PC-3 (cell line): ENCODE measurements at regions not wholly inside any gene's neighbourhood (a gene's known extent, or its start where the extent isn't known, plus 50 kb on each side); places are given as distances from the start of the nearest gene placed in this dataset.

Source experiments
- ATAC-seq: fragments of 200-7000 bp; cut with Tn5 transposase; 2 replicates; pipeline ENCODE4 v1.9.1; 2020; ENCODE audit warnings: mild to moderate bottlenecking, moderate library complexity
- BruUV-seq: library from RNA; stranded (reverse); fragments of 400-500 nt; replicated peaks from 2 replicates; lab custom pipeline; 2021; lab: Mats Ljungman, UMichigan
- CTCF ChIA-PET: fragments of 300-600 bp; sonication (Branson Sonifier 250); formaldehyde crosslinking; loops from one replicate; lab custom pipeline; 2022; ENCODE audit warnings: antibody characterized with exemption; lab: Charles Lee
- POLR2A ChIA-PET: fragments of 300-600 bp; sonication (Branson Sonifier 250); formaldehyde crosslinking; loops from one replicate; lab custom pipeline; 2022; ENCODE audit warnings: antibody characterized with exemption; ENCODE audit not compliant: unreplicated experiment; lab: Charles Lee
- DNase-seq: peaks from one replicate; pipeline ENCODE4 v3.0.0-alpha.2; 2015
- H2AFZ ChIP-seq: fragments of 300-600 bp; sonication (generic); 2 replicates; pipeline ENCODE4 v1.6.0; 2016; ENCODE audit warnings: antibody characterized with exemption, low read length
- H3F3A ChIP-seq: fragments of 300-600 bp; sonication (generic); one replicate; pipeline ENCODE4 v1.6.0; 2017; ENCODE audit warnings: antibody characterized with exemption, low read length, control low read depth, mild to moderate bottlenecking; ENCODE audit not compliant: unreplicated experiment
- H3K27ac ChIP-seq: fragments of 300-600 bp; sonication (generic); 2 replicates; pipeline ENCODE4 v1.5.1; 2016; ENCODE audit warnings: mild to moderate bottlenecking, low read length
- H3K27me3 ChIP-seq: fragments of 300-600 bp; sonication (generic); 2 replicates; pipeline ENCODE4 v1.6.1; 2016; ENCODE audit warnings: low read length, mixed read lengths
- H3K36me3 ChIP-seq: fragments of 300-600 bp; sonication (generic); 2 replicates; pipeline ENCODE4 v1.6.1; 2016; ENCODE audit warnings: low read depth, mixed run types, low read length, mixed read lengths
- H3K4me1 ChIP-seq: fragments of 300-600 bp; sonication (generic); 2 replicates; pipeline ENCODE4 v1.5.1; 2016; ENCODE audit warnings: low read length; ENCODE audit not compliant: insufficient read depth
- H3K4me2 ChIP-seq: fragments of 300-600 bp; sonication (generic); 2 replicates; pipeline ENCODE4 v1.6.0; 2016; ENCODE audit warnings: low read length
- H3K4me3 ChIP-seq: fragments of 300-600 bp; sonication (generic); 2 replicates; pipeline ENCODE4 v1.5.1; 2016; ENCODE audit warnings: mild to moderate bottlenecking, low read length, mixed read lengths
- H3K79me2 ChIP-seq: fragments of 300-600 bp; sonication (generic); 2 replicates; pipeline ENCODE4 v1.6.1; 2017; ENCODE audit warnings: low read length, mixed read lengths
- H3K9ac ChIP-seq: fragments of 300-600 bp; sonication (generic); 2 replicates; pipeline ENCODE4 v1.6.0; 2016; ENCODE audit warnings: mild to moderate bottlenecking, low read length
- H3K9me2 ChIP-seq: fragments of 300-600 bp; sonication (generic); replicated peaks from 2 replicates; pipeline ENCODE4 v1.6.1; 2016; ENCODE audit warnings: mixed run types, low read length, mixed read lengths
- H3K9me3 ChIP-seq: fragments of 300-600 bp; sonication (generic); 2 replicates; pipeline ENCODE4 v1.6.1; 2016; ENCODE audit warnings: low read length, mixed read lengths
- H4K20me1 ChIP-seq: fragments of 300-600 bp; sonication (generic); 2 replicates; pipeline ENCODE4 v1.6.1; 2016; ENCODE audit warnings: low read length, mixed read lengths
- CTCF ChIP-seq: fragments of 300-600 bp; sonication (generic); conservative IDR thresholded peaks from 2 replicates; pipeline ENCODE4 v1.5.1; 2017; ENCODE audit warnings: antibody characterized with exemption, low read depth, mild to moderate bottlenecking, low read length
- EZH2 ChIP-seq: fragments of 300-600 bp; sonication (generic); IDR thresholded peaks from one replicate; pipeline ENCODE4 v1.6.1; 2017; ENCODE audit warnings: antibody characterized with exemption, mild to moderate bottlenecking, low read length; ENCODE audit not compliant: unreplicated experiment
- EZH2phosphoT487 ChIP-seq: fragments of 300-600 bp; sonication (generic); IDR thresholded peaks from 2 replicates; pipeline ENCODE4 v1.6.1; 2018; ENCODE audit warnings: mild to moderate bottlenecking, antibody characterized with exemption, low read length, borderline replicate concordance
- intact Hi-C: fragments of 100-400 bp; cut with micrococcal nuclease; formaldehyde crosslinking; loops from 2 replicates; pipeline ENCODE4 v1.9.0; 2023

DNA sequence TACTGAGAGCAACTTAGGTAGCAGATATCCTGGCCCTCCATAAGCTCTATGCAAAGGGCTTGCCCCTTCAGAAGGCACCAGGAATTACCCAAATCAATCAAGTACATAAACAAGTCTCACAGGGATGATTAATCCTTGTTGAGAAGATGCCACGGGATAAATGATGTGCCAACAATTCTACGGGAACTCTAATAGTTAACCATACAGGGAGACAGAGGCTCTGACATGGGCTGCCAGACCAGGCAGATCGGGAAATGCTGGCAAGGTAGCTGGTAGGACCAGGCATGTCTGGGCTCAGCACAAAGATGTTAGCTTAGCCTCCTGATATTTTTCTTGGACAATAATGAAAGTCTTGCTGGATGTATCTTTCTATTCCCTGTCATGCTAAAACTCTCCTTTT, 249.3 kb upstream of the THBS1 start:
- H3K4me3 ChIP-seq = no peak overlapping the region
- H3K36me3 ChIP-seq = no peaks in the 10 kb centered on the region
- no TSS peak for BruUV-seq
- H3K79me2 ChIP-seq = no peaks in the 10 kb centered on the region
- no peak overlapping the region for H3K9ac ChIP-seq
- H3K4me2 ChIP-seq = no peak overlapping the region
- ATAC-seq = no peak
- H2AFZ ChIP-seq = no peak overlapping the region
- no peaks in the 10 kb centered on the region for H3K9me2 ChIP-seq
- H4K20me1 ChIP-seq = no peaks in the 10 kb centered on the region
- H3K9me3 ChIP-seq = no peaks in the 10 kb centered on the region
- H3K27me3 ChIP-seq = no peaks in the 10 kb centered on the region
- ChIA-PET POLR2A (no interaction called here), CTCF (no interaction called here)
- H3F3A ChIP-seq = no peaks in the 10 kb centered on the region
- TF ChIP-seq EZH2phosphoT487 (no peak), EZH2 (no peak), CTCF (no peak)
- H3K27ac ChIP-seq = no peak overlapping the region
- H3K4me1 ChIP-seq = 0 out of 2 replicates have a peak, but pooled peaks cover 7% of the 10 kb centered on the region
- intact Hi-C loops = no loop called here
- DNase-seq = no peak

DNA sequence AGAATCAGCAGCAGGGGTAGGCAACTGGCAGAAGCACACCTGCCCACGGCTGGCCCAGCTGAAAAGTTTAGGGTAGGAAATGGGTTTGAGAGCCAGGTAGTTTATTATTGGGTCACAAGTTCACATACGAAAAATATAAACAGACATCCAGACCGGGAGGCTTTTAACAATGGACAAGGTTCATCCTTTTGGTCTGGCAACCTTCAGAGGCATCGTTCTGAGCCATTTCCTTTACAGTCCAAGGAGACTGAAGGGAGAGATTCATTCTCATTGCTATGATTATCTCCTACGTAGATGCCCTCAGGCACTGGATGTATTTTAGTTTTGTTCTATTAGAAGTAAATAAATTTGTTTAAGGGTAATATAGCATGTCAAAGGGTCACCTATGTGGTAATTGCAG, 248.0 kb upstream of the THBS1 start:
- CTCF ChIA-PET = no interaction called here
- Histone ChIP-seq H3F3A (no peaks in the 10 kb centered on the region), H3K27ac (no peak overlapping the region), H2AFZ (no peak overlapping the region), H3K4me2 (no peak overlapping the region), H3K9me3 (no peaks in the 10 kb centered on the region), H3K36me3 (no peaks in the 10 kb centered on the region), H3K4me3 (no peak overlapping the region), H4K20me1 (no peaks in the 10 kb centered on the region), H3K9me2 (no peaks in the 10 kb centered on the region), H3K4me1 (0 out of 2 replicates have a peak, but pooled peaks cover 7% of the 10 kb centered on the region), H3K79me2 (no peaks in the 10 kb centered on the region), H3K27me3 (no peaks in the 10 kb centered on the region), H3K9ac (no peak overlapping the region)
- no TSS peak for BruUV-seq
- intact Hi-C loops = no loop called here
- DNase-seq (no peak), ATAC-seq (no peak)
- POLR2A ChIA-PET = no interaction called here
- TF ChIP-seq CTCF (no peak), EZH2phosphoT487 (no peak), EZH2 (no peak)

GRCh38 chr15:39333393-39333792, 247.5 kb upstream of the THBS1 start:
- BruUV-seq = no TSS peak
- Histone ChIP-seq H3K4me2 (no peak overlapping the region), H4K20me1 (no peaks in the 10 kb centered on the region), H3K27me3 (no peaks in the 10 kb centered on the region), H3K9me2 (no peaks in the 10 kb centered on the region), H3K9ac (no peak overlapping the region), H3K79me2 (no peaks in the 10 kb centered on the region), H3K4me1 (0 out of 2 replicates have a peak, but pooled peaks cover 7% of the 10 kb centered on the region), H3K36me3 (no peaks in the 10 kb centered on the region), H3K27ac (no peak overlapping the region), H2AFZ (no peak overlapping the region), H3K4me3 (no peak overlapping the region), H3F3A (no peaks in the 10 kb centered on the region), H3K9me3 (no peaks in the 10 kb centered on the region)
- no peak for ATAC-seq
- TF ChIP-seq EZH2phosphoT487 (no peak), CTCF (no peak)
- POLR2A ChIA-PET = no interaction called here
- intact Hi-C loops = no loop called here
- DNase-seq = no peak
- CTCF ChIA-PET = no interaction called here
